ENCODE measurements at regions not wholly inside any gene's neighbourhood (a gene's known extent, or its start where the extent isn't known, plus 50 kb on each side); places are given as distances from the start of the nearest gene placed in this dataset.
"Not testable (repeated sequence)": the region's sequence is repeated elsewhere in the genome, so short reads cannot be mapped to it uniquely, and the experiment has no call there.

- DNase-seq: no peak
- Histone ChIP-seq H3K27me3 (ENCODE audit: control insufficient read depth, insufficient read depth, low read length) (peaks cover 10% of the 10 kb centered on the region), H3K27ac (ENCODE audit: low read length) (no peak overlapping the region), H3K36me3 (ENCODE audit: control insufficient read depth, insufficient read depth, low read length) (no peaks in the 10 kb centered on the region), H3K4me3 (ENCODE audit: low read length) (no peak overlapping the region), H3K9me3 (replicated peaks; ENCODE audit: control insufficient read depth, low read depth, low read length) (no peaks in the 10 kb centered on the region), H3K4me1 (ENCODE audit: control insufficient read depth, insufficient read depth, low read length) (no peaks in the 10 kb centered on the region)
- 69% methylated on average over 15 of the region's 15 CpGs for WGBS (ENCODE audit: insufficient coverage)
Measured at GRCh38 chr7:156041398-156041797, 229.1 kb upstream of the SHH start.

DNA sequence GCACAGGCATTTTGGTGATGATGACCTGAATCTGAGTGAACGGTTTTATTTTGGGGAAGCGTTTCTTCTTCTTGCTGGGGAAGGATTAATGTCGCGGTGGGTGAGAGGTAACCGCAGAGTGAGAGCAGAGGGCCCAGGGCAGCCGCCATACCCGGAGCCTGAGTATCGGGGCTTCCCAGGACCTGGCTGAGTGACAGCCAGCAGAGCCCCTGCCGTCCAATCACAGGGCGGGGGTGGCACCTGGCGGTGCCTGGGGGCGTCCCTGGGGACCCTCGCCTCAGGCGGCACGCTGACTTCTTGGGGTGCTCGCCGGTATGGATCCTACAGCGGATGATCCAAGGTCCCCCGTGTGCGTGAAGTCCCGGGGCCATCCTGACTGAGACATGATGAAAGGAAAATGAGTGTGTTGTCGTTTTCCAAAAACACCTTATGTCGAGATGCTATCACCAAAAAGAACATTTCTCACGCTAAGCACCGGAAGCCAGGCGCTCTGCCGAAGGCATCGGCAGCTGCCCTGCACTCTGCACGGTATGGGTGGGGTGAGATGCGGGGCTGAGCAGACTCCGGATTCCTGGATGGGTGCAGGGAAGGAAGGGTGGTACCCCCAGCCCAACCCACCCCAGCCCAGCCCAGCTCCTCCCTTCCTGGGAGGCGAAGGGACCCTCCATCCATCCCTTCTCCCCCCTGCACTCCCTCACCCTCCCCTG is 227.9 kb upstream of the SHH start:
- Histone ChIP-seq H3K36me3 (ENCODE audit: control insufficient read depth, insufficient read depth, low read length) (no peaks in the 10 kb centered on the region), H3K4me1 (ENCODE audit: control insufficient read depth, insufficient read depth, low read length) (no peaks in the 10 kb centered on the region), H3K27me3 (ENCODE audit: control insufficient read depth, insufficient read depth, low read length) (peaks cover 10% of the 10 kb centered on the region), H3K4me3 (ENCODE audit: low read length) (no peak overlapping the region), H3K9me3 (replicated peaks; ENCODE audit: control insufficient read depth, low read depth, low read length) (no peaks in the 10 kb centered on the region), H3K27ac (ENCODE audit: low read length) (no peak overlapping the region)
- no peak for DNase-seq
- WGBS (ENCODE audit: insufficient coverage): 78% methylated on average over 18 of the region's 32 CpGs

GRCh38 chr7:156039194-156039593 is 226.9 kb upstream of the SHH start:
- H3K9me3 ChIP-seq (replicated peaks; ENCODE audit: control insufficient read depth, low read depth, low read length): no peaks in the 10 kb centered on the region
- 82% methylated on average over 8 of the region's 10 CpGs for WGBS (ENCODE audit: insufficient coverage)
- no peaks in the 10 kb centered on the region for H3K4me1 ChIP-seq (ENCODE audit: control insufficient read depth, insufficient read depth, low read length)
- H3K27me3 ChIP-seq (ENCODE audit: control insufficient read depth, insufficient read depth, low read length): peaks cover 10% of the 10 kb centered on the region
- H3K27ac ChIP-seq (ENCODE audit: low read length): no peak overlapping the region
- no peaks in the 10 kb centered on the region for H3K36me3 ChIP-seq (ENCODE audit: control insufficient read depth, insufficient read depth, low read length)
- no peak for DNase-seq
- no peak overlapping the region for H3K4me3 ChIP-seq (ENCODE audit: low read length)

DNA sequence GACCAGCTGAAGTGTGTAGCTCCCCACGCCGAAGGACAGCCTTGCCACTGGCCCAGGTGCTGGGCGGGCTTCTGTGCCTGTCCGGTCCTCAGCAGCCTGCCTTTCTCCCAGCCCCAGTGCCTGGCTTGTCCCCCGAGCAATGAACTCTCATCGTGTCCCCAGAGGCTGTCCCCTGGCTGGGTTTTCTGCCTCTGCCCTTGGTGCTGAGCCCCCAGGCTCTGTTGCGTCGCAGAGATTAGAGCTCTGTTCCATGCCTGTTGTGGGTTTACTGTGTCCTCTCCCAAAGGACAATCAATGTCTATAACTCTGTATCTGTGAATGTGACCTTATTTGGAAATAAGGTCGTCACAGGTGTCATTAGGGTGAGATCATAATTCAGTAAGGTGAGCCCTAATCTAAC is 226.1 kb upstream of the SHH start:
- Histone ChIP-seq H3K27ac (ENCODE audit: low read length) (no peak overlapping the region), H3K4me1 (ENCODE audit: control insufficient read depth, insufficient read depth, low read length) (no peaks in the 10 kb centered on the region), H3K27me3 (ENCODE audit: control insufficient read depth, insufficient read depth, low read length) (peaks cover 10% of the 10 kb centered on the region), H3K9me3 (replicated peaks; ENCODE audit: control insufficient read depth, low read depth, low read length) (no peaks in the 10 kb centered on the region), H3K36me3 (ENCODE audit: control insufficient read depth, insufficient read depth, low read length) (no peaks in the 10 kb centered on the region), H3K4me3 (ENCODE audit: low read length) (no peak overlapping the region)
- no peak for DNase-seq
- 31% methylated on average over 3 of the region's 9 CpGs for WGBS (ENCODE audit: insufficient coverage)

GRCh38 chr7:156036153-156036552 is 223.9 kb upstream of the SHH start:
- H3K27me3 ChIP-seq (ENCODE audit: control insufficient read depth, insufficient read depth, low read length): peaks cover 7% of the 10 kb centered on the region
- H3K4me1 ChIP-seq (ENCODE audit: control insufficient read depth, insufficient read depth, low read length): no peaks in the 10 kb centered on the region
- no peaks in the 10 kb centered on the region for H3K9me3 ChIP-seq (replicated peaks; ENCODE audit: control insufficient read depth, low read depth, low read length)
- no peak overlapping the region for H3K4me3 ChIP-seq (ENCODE audit: low read length)
- no peak for DNase-seq
- H3K27ac ChIP-seq (ENCODE audit: low read length): no peak overlapping the region
- no peaks in the 10 kb centered on the region for H3K36me3 ChIP-seq (ENCODE audit: control insufficient read depth, insufficient read depth, low read length)
- WGBS (ENCODE audit: insufficient coverage): 47% methylated on average over 3 of the region's 3 CpGs

- not testable (repeated sequence) for H3K36me3 ChIP-seq (ENCODE audit: control insufficient read depth, insufficient read depth, low read length); H3K27me3 ChIP-seq (ENCODE audit: control insufficient read depth, insufficient read depth, low read length); DNase-seq; H3K4me1 ChIP-seq (ENCODE audit: control insufficient read depth, insufficient read depth, low read length); H3K9me3 ChIP-seq (replicated peaks; ENCODE audit: control insufficient read depth, low read depth, low read length); H3K27ac ChIP-seq (ENCODE audit: low read length); H3K4me3 ChIP-seq (ENCODE audit: low read length)
- 91% methylated on average over 19 of the region's 19 CpGs for WGBS (ENCODE audit: insufficient coverage)
Measured at GRCh38 chr7:156035387-156035786, 223.1 kb upstream of the SHH start.

DNA sequence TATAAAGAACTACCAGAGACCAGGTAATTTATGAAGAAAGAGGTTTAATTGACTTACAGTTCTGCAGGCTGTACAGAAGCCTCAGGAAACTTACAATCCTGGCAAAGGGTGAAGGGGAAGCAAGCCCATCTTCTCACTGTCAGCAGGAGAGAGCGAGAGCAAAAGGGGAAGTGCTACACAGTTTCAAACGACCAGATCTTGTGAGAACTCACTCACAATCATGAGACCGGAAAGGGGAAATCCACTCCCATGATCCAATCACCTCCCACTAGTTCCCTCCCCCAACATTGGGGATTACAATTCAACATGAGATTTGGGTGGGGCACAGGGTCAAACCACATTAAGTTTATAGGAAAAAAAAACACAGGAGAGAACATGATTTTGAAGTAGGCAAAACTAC is 222.1 kb upstream of the SHH start:
- H3K4me1 ChIP-seq (ENCODE audit: control insufficient read depth, insufficient read depth, low read length): no peaks in the 10 kb centered on the region
- H3K36me3 ChIP-seq (ENCODE audit: control insufficient read depth, insufficient read depth, low read length): no peaks in the 10 kb centered on the region
- H3K4me3 ChIP-seq (ENCODE audit: low read length): no peak overlapping the region
- DNase-seq: peak; percentile 18
- peaks cover 7% of the 10 kb centered on the region for H3K27me3 ChIP-seq (ENCODE audit: control insufficient read depth, insufficient read depth, low read length)
- no peaks in the 10 kb centered on the region for H3K9me3 ChIP-seq (replicated peaks; ENCODE audit: control insufficient read depth, low read depth, low read length)
- WGBS (ENCODE audit: insufficient coverage): no CpG with 5 or more reads among the region's 3 CpGs
- no peak overlapping the region for H3K27ac ChIP-seq (ENCODE audit: low read length)

GRCh38 chr7:156032973-156033372 is 220.7 kb upstream of the SHH start:
- Histone ChIP-seq H3K4me3 (ENCODE audit: low read length) (no peak overlapping the region), H3K27ac (ENCODE audit: low read length) (no peak overlapping the region), H3K4me1 (ENCODE audit: control insufficient read depth, insufficient read depth, low read length) (no peaks in the 10 kb centered on the region), H3K27me3 (ENCODE audit: control insufficient read depth, insufficient read depth, low read length) (peaks cover 5% of the 10 kb centered on the region), H3K36me3 (ENCODE audit: control insufficient read depth, insufficient read depth, low read length) (no peaks in the 10 kb centered on the region), H3K9me3 (replicated peaks; ENCODE audit: control insufficient read depth, low read depth, low read length) (no peaks in the 10 kb centered on the region)
- no peak for DNase-seq

DNA sequence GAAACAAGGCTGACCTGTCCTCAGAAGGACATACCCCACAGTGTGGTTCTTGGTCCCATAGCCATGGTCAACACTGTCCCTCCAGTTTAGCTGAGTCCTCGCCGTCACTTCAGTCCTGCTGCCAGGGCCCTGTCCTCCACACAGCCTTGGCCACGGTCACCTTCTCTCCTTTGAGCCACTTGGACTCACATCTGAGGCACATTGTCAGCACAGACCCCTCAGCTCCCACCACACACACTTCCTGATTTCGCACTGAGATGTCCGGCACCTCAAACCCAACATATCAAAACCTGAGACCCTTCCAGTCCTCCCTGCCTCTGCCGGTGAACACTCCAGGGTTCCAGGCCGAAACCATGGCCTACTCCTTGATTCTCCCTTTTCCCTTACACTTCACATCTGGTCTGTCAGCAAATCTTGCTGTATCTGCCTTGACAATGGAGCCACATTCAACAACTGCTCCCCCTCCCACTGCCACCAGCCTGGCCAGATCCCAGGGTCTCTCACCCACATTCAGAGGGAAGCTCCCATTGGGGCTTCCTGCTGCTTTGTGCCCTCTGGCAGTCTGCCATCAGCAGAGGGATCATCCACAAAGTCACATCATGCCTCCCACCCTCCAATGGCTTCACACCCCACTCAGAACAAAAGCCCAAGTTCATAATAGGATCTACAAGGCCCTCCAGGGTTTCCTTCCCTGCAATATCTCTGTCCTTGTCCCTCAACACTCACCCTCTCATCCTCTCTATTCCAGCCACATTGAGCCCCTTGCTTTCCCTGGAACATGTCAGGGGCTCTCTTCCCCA is 219.6 kb upstream of the SHH start:
- DNase-seq: no peak
- Histone ChIP-seq H3K4me3 (ENCODE audit: low read length) (no peak overlapping the region), H3K27ac (ENCODE audit: low read length) (no peak overlapping the region), H3K4me1 (ENCODE audit: control insufficient read depth, insufficient read depth, low read length) (no peaks in the 10 kb centered on the region), H3K27me3 (ENCODE audit: control insufficient read depth, insufficient read depth, low read length) (peaks cover under 1% of the 10 kb centered on the region), H3K36me3 (ENCODE audit: control insufficient read depth, insufficient read depth, low read length) (no peaks in the 10 kb centered on the region), H3K9me3 (replicated peaks; ENCODE audit: control insufficient read depth, low read depth, low read length) (no peaks in the 10 kb centered on the region)
- 89% methylated on average over 7 of the region's 7 CpGs for WGBS (ENCODE audit: insufficient coverage)

- Histone ChIP-seq H3K4me3 (ENCODE audit: low read length) (no peak overlapping the region), H3K27ac (ENCODE audit: low read length) (no peak overlapping the region), H3K36me3 (ENCODE audit: control insufficient read depth, insufficient read depth, low read length) (no peaks in the 10 kb centered on the region), H3K9me3 (replicated peaks; ENCODE audit: control insufficient read depth, low read depth, low read length) (no peaks in the 10 kb centered on the region), H3K27me3 (ENCODE audit: control insufficient read depth, insufficient read depth, low read length) (no peaks in the 10 kb centered on the region), H3K4me1 (ENCODE audit: control insufficient read depth, insufficient read depth, low read length) (no peaks in the 10 kb centered on the region)
- WGBS (ENCODE audit: insufficient coverage): 76% methylated on average over 11 of the region's 12 CpGs
- no peak for DNase-seq
Measured at GRCh38 chr7:156029460-156030007, 217.3 kb upstream of the SHH start.
